ENCODE measurements at regions not wholly inside any gene's neighbourhood (a gene's known extent, or its start where the extent isn't known, plus 50 kb on each side); places are given as distances from the start of the nearest gene placed in this dataset.

- Histone ChIP-seq H3K9me3 (no peaks in the 10 kb centered on the region), H3K27ac (no peak overlapping the region), H3K27me3 (no peaks in the 10 kb centered on the region), H3K4me3 (ENCODE audit: low read depth in 1 of 2, low read length in 1 of 2) (no peak overlapping the region), H3K36me3 (no peaks in the 10 kb centered on the region), H3K4me1 (ENCODE audit: control insufficient read depth in 1 of 2, insufficient read depth in 1 of 2, low read depth in 1 of 2, low read length in 1 of 2) (no peaks in the 10 kb centered on the region)
- no peak for TF ChIP-seq CTCF (IDR thresholded peaks at IDR 0.05)
Observed at GRCh38 chr20:41989039-41989679, 371.0 kb upstream of the CHD6 start.

GRCh38 chr20:41984031-41984430 is 365.9 kb upstream of the CHD6 start:
- Histone ChIP-seq H3K4me3 (ENCODE audit: low read depth in 1 of 2, low read length in 1 of 2) (no peak overlapping the region), H3K27me3 (no peaks in the 10 kb centered on the region), H3K9me3 (no peaks in the 10 kb centered on the region), H3K4me1 (ENCODE audit: control insufficient read depth in 1 of 2, insufficient read depth in 1 of 2, low read depth in 1 of 2, low read length in 1 of 2) (no peaks in the 10 kb centered on the region), H3K27ac (no peak overlapping the region), H3K36me3 (no peaks in the 10 kb centered on the region)
- TF ChIP-seq CTCF (IDR thresholded peaks at IDR 0.05) = no peak

GRCh38 chr20:41983159-41983558 is 365.0 kb upstream of the CHD6 start:
- Histone ChIP-seq H3K27ac (no peak overlapping the region), H3K4me1 (ENCODE audit: control insufficient read depth in 1 of 2, insufficient read depth in 1 of 2, low read depth in 1 of 2, low read length in 1 of 2) (no peaks in the 10 kb centered on the region), H3K27me3 (no peaks in the 10 kb centered on the region), H3K9me3 (no peaks in the 10 kb centered on the region), H3K36me3 (no peaks in the 10 kb centered on the region), H3K4me3 (ENCODE audit: low read depth in 1 of 2, low read length in 1 of 2) (no peak overlapping the region)
- no peak for TF ChIP-seq CTCF (IDR thresholded peaks at IDR 0.05)

GRCh38 chr20:41981746-41982145 is 363.6 kb upstream of the CHD6 start:
- H3K4me1 ChIP-seq (ENCODE audit: control insufficient read depth in 1 of 2, insufficient read depth in 1 of 2, low read depth in 1 of 2, low read length in 1 of 2) = no peaks in the 10 kb centered on the region
- no peak for TF ChIP-seq CTCF (IDR thresholded peaks at IDR 0.05)
- H3K4me3 ChIP-seq (ENCODE audit: low read depth in 1 of 2, low read length in 1 of 2) = no peak overlapping the region
- no peaks in the 10 kb centered on the region for H3K9me3 ChIP-seq
- no peaks in the 10 kb centered on the region for H3K36me3 ChIP-seq
- H3K27me3 ChIP-seq = no peaks in the 10 kb centered on the region
- H3K27ac ChIP-seq = no peak overlapping the region

- no peak overlapping the region for H3K27ac ChIP-seq
- H3K4me3 ChIP-seq (ENCODE audit: low read depth in 1 of 2, low read length in 1 of 2) = no peak overlapping the region
- H3K27me3 ChIP-seq = no peaks in the 10 kb centered on the region
- no peak for TF ChIP-seq CTCF (IDR thresholded peaks at IDR 0.05)
- H3K36me3 ChIP-seq = no peaks in the 10 kb centered on the region
- no peaks in the 10 kb centered on the region for H3K4me1 ChIP-seq (ENCODE audit: control insufficient read depth in 1 of 2, insufficient read depth in 1 of 2, low read depth in 1 of 2, low read length in 1 of 2)
- H3K9me3 ChIP-seq = no peaks in the 10 kb centered on the region
Observed at GRCh38 chr20:41978875-41979274, 360.7 kb upstream of the CHD6 start.

Measured in neutrophil (primary cell).